ENCODE measurements at regions not wholly inside any gene's neighbourhood (a gene's known extent, or its start where the extent isn't known, plus 50 kb on each side); places are given as distances from the start of the nearest gene placed in this dataset.
"Not testable (repeated sequence)": the region's sequence is repeated elsewhere in the genome, so short reads cannot be mapped to it uniquely, and the experiment has no call there.

GRCh38 chr5:1666221-1666620 is 133.4 kb downstream of the MRPL36 start:
- no peak for FAIRE-seq

DNA sequence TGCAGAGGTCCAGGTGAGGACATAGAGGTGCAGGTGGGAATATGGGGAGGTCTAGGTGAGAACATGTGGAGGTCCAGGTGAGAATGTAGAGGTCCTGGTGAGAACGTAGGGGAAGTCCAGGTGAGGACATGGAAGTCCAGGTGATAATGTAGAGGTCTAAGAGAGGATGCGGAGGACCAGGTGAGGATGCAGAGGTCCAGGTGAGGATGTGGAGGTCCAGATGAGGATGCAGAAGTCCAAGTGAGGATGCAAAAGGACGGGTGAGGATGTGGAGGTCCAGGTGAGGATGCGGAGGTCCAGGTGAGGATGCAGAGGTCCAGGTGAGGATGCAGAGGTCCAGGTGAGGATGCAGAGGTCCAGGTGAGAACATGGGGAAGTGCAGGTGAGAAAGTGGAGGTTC is 133.8 kb downstream of the MRPL36 start:
- no peak for FAIRE-seq

DNA sequence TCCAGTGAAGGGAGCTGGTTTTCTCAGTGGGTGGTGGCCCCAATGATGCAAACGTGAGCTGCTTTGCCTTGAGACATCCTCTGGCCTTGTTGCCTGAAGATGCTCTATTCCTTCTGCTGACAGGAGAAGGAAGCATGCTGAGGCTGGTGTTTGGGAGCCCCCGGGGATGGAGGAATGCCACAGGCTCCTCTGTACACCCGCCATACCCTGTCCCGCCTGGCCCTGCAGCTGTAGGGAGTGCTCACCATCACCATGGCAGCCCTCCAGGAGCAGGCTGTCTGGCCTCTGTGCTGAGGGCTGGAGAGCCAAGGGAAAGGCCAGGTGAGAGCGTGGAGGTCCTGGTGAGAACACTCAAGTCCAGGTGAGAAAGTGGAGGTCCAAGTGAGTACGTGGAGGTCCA is 134.4 kb downstream of the MRPL36 start:
- no peak for FAIRE-seq

DNA sequence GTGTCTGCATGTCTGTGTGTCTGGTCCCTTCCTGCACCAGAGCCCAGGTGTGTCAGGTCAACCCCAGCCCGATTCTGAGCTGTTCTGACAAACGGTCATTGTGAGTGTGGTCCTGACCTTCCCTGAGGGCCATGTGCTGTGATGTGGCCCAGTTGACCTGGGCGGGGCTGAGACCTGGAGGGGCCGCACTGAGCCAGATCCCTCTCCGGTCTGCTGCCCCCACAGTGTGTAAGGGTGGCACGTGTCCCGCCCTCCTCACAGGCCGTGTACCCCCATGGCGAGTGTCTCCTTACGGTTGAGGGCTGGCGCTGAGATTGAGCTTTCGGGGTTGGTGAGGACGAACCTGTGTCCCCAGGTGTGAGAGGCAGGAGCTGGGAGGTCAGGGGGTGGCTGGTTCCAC is 136.5 kb downstream of the MRPL36 start:
- no peak for FAIRE-seq

- FAIRE-seq, result no peak
Observed at GRCh38 chr5:1662559-1663085, 137.0 kb downstream of the MRPL36 start.

- no peak for FAIRE-seq
Observed at GRCh38 chr5:1661831-1662558, 137.6 kb downstream of the MRPL36 start.

- FAIRE-seq, result no peak
Observed at GRCh38 chr5:1661311-1661710, 137.6 kb upstream of the LPCAT1 start.

- FAIRE-seq, result no peak
Observed at GRCh38 chr5:1660511-1660910, 136.8 kb upstream of the LPCAT1 start.

- no peak for FAIRE-seq
Observed at GRCh38 chr5:1660001-1660400, 136.2 kb upstream of the LPCAT1 start.

DNA sequence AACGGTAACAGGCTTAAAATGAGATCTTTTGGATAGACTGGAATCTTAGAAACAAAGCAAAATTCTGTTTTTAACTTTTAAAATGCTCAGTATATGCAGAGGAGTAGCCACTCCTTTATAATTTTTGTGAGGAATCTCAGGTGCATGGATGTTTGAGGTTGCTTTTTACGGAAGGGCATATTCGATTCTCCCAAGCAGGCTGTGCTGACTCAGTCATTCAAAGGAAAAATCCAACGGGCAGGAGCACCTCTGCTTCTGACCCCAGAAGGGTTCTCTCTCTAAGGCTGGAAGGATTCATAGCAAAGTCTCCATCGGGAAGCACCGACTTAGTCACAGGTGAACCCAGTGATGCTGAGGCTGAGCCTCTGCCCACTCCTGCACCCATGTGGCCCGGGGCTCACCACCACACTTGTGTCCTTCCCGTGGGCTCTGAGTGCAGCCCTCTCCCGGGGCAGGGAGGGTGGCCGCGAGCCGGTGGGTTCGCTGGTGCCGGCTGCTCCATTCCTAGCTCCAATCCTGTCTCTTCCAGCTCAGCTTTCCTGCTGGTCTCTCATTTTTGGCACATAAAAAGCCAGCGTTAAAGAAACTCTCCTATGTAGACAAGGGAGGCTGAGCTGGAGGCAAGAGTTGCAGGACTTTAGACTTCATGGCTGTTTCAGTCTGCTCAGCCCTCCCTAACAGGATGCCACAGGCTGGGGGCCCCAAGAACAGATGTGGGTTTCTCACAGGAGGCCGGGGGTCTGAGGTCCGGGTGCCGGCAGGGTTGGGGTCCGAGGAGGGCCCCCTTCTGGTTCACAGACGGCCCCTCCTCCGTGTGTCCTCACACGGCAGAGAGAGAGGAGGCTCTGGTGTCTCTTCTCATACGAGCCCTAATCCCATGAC is 135.6 kb upstream of the LPCAT1 start:
- FAIRE-seq, result no peak

DNA sequence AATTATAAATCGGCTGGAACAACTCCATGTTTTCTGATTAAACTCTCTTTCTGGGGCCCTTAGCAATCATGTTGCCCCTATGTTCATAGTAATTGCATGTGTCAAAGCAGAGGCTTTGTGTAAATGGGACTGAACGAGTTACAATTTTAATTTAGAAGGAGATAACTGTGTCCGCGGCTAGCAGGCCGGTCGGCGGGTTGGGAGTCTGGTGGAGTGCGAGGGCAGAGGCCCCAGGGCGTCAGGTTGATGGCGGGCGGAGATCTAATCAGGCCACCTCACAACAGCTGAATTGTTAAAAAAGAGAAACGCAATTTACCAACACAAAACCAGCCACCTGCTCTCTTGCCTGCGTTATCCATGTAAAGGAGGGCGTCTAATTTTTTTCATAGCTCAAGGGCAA is 134.9 kb upstream of the LPCAT1 start:
- FAIRE-seq, result no peak

- FAIRE-seq, result no peak
Observed at GRCh38 chr5:1657161-1657741, 133.5 kb upstream of the LPCAT1 start.

GRCh38 chr5:1656271-1656975 is 132.7 kb upstream of the LPCAT1 start:
- FAIRE-seq, result no peak

GRCh38 chr5:1655496-1656270 is 131.9 kb upstream of the LPCAT1 start:
- no peak for FAIRE-seq

DNA sequence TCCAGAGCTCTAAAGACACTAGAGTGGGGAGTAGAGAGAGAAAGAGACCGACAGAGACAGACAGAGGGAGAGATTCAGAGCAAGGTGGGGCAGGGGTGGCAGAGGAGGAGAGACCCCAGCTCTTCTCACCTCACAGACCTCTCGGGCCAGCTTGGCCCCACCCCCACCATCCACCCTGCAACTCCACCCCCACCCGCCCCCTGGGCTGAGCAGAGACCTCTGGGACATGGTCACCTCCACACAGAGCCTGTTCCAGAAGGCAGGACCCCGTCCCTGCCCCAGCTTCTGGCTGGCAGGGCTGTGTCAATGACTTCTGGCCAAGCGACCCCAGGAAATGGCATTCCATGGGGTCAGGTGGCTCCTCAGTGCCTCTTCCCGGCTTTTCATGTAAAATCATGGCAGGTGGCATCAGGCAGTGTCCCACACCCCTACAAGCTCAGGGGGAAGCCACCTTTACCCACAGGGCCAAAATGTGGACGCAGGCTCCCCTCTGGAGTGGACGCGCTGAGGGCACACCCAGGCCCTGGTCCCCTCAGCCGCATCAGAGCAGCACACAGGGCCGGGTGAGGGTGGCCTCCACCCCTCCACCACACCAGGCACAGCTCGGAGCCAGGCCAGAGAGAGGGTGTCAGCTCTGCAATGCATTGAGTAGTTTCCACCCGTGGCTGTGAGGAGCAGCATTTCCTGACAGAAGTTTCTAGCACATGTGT is 131.2 kb upstream of the LPCAT1 start:
- no peak for FAIRE-seq

- not testable (repeated sequence) for FAIRE-seq
Observed at GRCh38 chr5:1653698-1654651, 130.2 kb upstream of the LPCAT1 start.

GRCh38 chr5:1652873-1653697 is 129.3 kb upstream of the LPCAT1 start:
- FAIRE-seq, result no peak

DNA sequence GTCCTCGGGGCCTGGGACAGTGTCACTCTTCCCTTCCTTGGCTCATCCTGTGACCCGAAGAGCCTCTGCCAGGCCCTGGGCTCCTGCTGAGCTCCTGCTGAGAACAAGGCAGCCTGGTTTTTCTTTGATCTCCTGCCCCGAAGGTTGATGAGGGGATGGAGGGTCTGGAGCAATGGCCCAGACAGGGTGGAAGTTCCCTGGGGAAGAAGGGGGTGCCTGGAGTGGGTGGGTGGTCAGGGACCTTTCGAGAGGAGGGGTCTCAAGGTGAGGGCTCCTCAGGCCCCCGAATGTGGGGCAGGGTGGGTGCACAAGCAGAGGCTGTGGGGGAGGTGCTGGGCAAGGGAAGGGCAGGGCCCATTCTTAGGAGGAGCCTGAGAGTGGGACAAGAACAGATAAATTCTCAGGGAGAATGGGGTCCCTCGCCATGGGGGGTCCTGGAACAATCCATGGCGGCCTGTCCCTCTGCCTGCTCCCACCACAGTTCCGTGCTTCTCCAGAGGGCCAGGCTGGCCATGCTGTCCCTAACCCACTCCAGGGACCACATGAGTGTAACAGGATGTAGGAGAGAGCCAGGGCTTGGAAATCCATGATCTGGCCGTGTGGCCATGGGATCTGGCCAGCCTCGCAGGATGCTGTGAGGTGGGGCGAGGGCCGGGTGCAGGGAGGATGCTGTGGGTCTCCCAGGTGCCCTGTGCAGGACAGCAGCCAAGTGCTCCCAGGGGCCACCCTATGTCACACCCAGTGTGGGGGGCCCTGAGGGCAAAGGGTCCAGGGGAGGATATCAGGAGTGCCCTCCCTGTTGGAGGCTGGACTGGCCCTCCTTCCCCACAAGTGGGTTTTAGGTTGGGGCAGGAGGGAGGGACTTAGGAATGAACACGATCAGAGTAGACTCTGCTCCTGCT is 128.5 kb upstream of the LPCAT1 start:
- FAIRE-seq, result no peak

All from G401.6 (cell line).